GM19238 (cell line): ENCODE measurements at regions not wholly inside any gene's neighbourhood (a gene's known extent, or its start where the extent isn't known, plus 50 kb on each side); places are given as distances from the start of the nearest gene placed in this dataset.

ENCODE experiments used
- DNase-seq: peaks from one replicate; pipeline ENCODE4 v3.0.0; 2011; ENCODE audit warnings: low spot score; ENCODE audit not compliant: insufficient read length

- no peak for DNase-seq
These were observed 441.9 kb downstream of the SPRY1 start for GRCh38 chr4:123838474-123838873.

- DNase-seq, result no peak
These were observed 443.6 kb downstream of the SPRY1 start for GRCh38 chr4:123840197-123840596.

GRCh38 chr4:123841447-123842121, 445.0 kb downstream of the SPRY1 start:
- no peak for DNase-seq

- DNase-seq, result no peak
These were observed 446.5 kb downstream of the SPRY1 start for GRCh38 chr4:123843137-123843536.

GRCh38 chr4:123844374-123844773, 447.8 kb downstream of the SPRY1 start:
- no peak for DNase-seq

GRCh38 chr4:123846092-123846491, 449.5 kb downstream of the SPRY1 start:
- no peak for DNase-seq

- no peak for DNase-seq
These were observed 450.0 kb downstream of the SPRY1 start for GRCh38 chr4:123846561-123846960.

GRCh38 chr4:123848606-123849005, 452.0 kb downstream of the SPRY1 start:
- DNase-seq, result no peak

GRCh38 chr4:123849495-123849894, 452.9 kb downstream of the SPRY1 start:
- no peak for DNase-seq

GRCh38 chr4:123851521-123851920, 454.9 kb downstream of the SPRY1 start:
- no peak for DNase-seq

GRCh38 chr4:123853651-123854050, 457.1 kb downstream of the SPRY1 start:
- no peak for DNase-seq

GRCh38 chr4:123856689-123857545, 460.3 kb downstream of the SPRY1 start:
- no peak for DNase-seq

GRCh38 chr4:123858465-123858864, 461.9 kb downstream of the SPRY1 start:
- DNase-seq, result no peak

GRCh38 chr4:123862812-123863211, 466.2 kb downstream of the SPRY1 start:
- DNase-seq, result no peak

GRCh38 chr4:123866796-123867195, 470.2 kb downstream of the SPRY1 start:
- no peak for DNase-seq

GRCh38 chr4:123867910-123868587, 471.5 kb downstream of the SPRY1 start:
- DNase-seq, result no peak

- no peak for DNase-seq
These were observed 473.0 kb downstream of the SPRY1 start for GRCh38 chr4:123869286-123870215.

- no peak for DNase-seq
These were observed 473.8 kb downstream of the SPRY1 start for GRCh38 chr4:123870216-123870876.

GRCh38 chr4:123871341-123871740, 474.7 kb downstream of the SPRY1 start:
- DNase-seq, result no peak

GRCh38 chr4:123874063-123874462, 477.5 kb downstream of the SPRY1 start:
- DNase-seq, result no peak

- DNase-seq, result no peak
These were observed 479.5 kb downstream of the SPRY1 start for GRCh38 chr4:123876143-123876542.
